ENCODE measurements at regions not wholly inside any gene's neighbourhood (a gene's known extent, or its start where the extent isn't known, plus 50 kb on each side); places are given as distances from the start of the nearest gene placed in this dataset.
"Not testable (repeated sequence)": the region's sequence is repeated elsewhere in the genome, so short reads cannot be mapped to it uniquely, and the experiment has no call there.

DNA sequence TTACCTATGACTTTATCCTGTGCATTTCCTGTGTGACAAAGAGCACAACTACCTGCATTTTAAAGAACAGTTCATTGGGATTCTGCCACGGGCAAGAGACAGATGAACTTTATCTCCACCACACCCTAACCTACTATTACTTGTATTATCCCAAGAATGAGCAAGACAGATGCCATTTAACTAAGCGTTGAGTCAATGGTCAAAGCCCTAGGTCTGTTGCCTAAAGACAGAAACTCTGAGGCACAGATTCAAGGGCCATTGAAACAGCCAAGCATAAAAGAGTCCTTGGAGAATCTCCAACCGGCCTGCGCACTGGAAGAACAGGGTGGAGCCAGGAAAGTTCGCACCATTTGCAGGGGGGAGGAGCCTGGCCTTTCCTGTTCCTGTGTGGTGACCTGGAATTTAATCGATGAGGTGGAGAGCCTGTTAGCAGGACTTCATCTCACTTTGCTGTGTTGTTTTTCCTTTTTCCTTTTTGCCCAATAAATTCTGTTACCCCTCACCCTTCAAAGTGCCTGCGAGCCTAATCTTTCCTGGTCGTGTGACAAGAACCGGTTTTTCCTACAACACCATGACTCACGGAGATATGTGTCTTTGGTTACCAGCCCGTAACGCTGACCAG is 146.4 kb upstream of the DIAPH2 start:
- Mint-ChIP-seq H3K9me3 (ENCODE audit: unreplicated experiment) (no peaks in the 10 kb centered on the region), H3K36me3 (ENCODE audit: insufficient read depth, unreplicated experiment) (no peaks in the 10 kb centered on the region), H3K27ac (ENCODE audit: low read depth, unreplicated experiment) (no peak overlapping the region), H3K4me3 (ENCODE audit: unreplicated experiment) (no peak overlapping the region), H3K27me3 (ENCODE audit: insufficient read depth, unreplicated experiment) (peaks cover 39% of the 10 kb centered on the region), H3K4me1 (ENCODE audit: insufficient read depth, unreplicated experiment) (no peaks in the 10 kb centered on the region)
- POLR2A ChIA-PET = no interaction called here
- intact Hi-C loops (cut with micrococcal nuclease) = no loop called here
- no peak for TF ChIP-seq CTCF (IDR thresholded peaks at IDR 0.05; ENCODE audit: unreplicated experiment)
- DNase-seq (ENCODE audit: unreplicated experiment) = no peak
- CTCF ChIA-PET = interaction anchor here (0.6 kb wide), 2 partner anchors 21 to 26 kb away, joined by 3 to 6 read pairs; no protein-coding TSS in a partner anchor
- BruUV-seq (replicated peaks) = no TSS peak

DNA sequence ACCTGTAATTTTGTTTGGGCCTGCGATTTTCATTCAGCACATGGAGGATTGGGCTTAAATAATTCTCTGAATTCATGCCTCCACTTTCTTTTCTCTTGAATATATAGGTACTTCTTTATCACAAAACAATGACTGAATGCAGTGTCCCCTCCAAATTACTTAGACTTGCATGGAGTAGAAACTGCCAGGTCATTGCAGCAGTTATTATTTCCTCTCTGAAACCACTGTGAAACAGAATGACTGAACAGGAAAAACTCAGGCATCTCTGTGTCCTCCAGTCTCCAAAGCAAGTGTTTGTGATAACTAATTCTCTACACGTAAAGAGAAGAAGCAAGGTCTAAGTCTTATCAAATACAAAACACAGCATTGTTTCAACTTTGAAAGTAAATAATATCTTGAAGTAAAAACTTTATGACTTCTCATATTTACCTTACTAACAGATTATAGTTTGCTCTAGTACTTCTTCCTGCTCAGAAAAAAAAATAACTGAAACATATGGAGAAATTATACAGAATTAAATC is 144.5 kb upstream of the DIAPH2 start:
- Mint-ChIP-seq H3K4me3 (ENCODE audit: unreplicated experiment) (no peak overlapping the region), H3K27me3 (ENCODE audit: insufficient read depth, unreplicated experiment) (peaks cover 52% of the 10 kb centered on the region), H3K36me3 (ENCODE audit: insufficient read depth, unreplicated experiment) (no peaks in the 10 kb centered on the region), H3K9me3 (ENCODE audit: unreplicated experiment) (no peaks in the 10 kb centered on the region), H3K27ac (ENCODE audit: low read depth, unreplicated experiment) (no peak overlapping the region), H3K4me1 (ENCODE audit: insufficient read depth, unreplicated experiment) (no peaks in the 10 kb centered on the region)
- intact Hi-C loops (cut with micrococcal nuclease) = no loop called here
- POLR2A ChIA-PET = no interaction called here
- CTCF ChIA-PET = no interaction called here
- no peak for DNase-seq (ENCODE audit: unreplicated experiment)
- no TSS peak for BruUV-seq (replicated peaks)
- TF ChIP-seq CTCF (IDR thresholded peaks at IDR 0.05; ENCODE audit: unreplicated experiment) = no peak

DNA sequence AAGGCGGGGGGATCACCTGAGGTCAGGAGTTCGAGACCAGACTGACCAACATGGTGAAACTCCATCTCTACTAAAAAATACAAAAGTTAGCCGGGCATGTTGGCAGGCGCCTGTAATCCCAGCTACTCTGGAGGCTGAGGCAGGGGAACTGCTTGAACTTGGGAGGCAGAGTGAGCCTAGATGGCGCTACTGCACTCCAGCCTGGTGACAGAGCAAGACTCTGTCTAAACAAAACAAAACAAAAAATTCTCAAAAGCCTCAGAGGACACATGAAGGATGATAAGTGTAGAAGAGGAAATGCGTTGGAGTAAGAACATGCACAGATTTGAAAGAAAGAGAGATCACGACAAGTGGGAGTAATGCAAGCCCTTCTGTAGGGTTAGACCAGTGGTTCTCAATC is 138.4 kb upstream of the DIAPH2 start:
- H3K4me3 Mint-ChIP-seq (ENCODE audit: unreplicated experiment); H3K27ac Mint-ChIP-seq (ENCODE audit: low read depth, unreplicated experiment); CTCF ChIA-PET; H3K4me1 Mint-ChIP-seq (ENCODE audit: insufficient read depth, unreplicated experiment); intact Hi-C loops (cut with micrococcal nuclease); H3K9me3 Mint-ChIP-seq (ENCODE audit: unreplicated experiment); DNase-seq (ENCODE audit: unreplicated experiment); POLR2A ChIA-PET; BruUV-seq (replicated peaks); H3K36me3 Mint-ChIP-seq (ENCODE audit: insufficient read depth, unreplicated experiment): not testable (repeated sequence)
- peaks cover 47% of the 10 kb centered on the region for H3K27me3 Mint-ChIP-seq (ENCODE audit: insufficient read depth, unreplicated experiment)

DNA sequence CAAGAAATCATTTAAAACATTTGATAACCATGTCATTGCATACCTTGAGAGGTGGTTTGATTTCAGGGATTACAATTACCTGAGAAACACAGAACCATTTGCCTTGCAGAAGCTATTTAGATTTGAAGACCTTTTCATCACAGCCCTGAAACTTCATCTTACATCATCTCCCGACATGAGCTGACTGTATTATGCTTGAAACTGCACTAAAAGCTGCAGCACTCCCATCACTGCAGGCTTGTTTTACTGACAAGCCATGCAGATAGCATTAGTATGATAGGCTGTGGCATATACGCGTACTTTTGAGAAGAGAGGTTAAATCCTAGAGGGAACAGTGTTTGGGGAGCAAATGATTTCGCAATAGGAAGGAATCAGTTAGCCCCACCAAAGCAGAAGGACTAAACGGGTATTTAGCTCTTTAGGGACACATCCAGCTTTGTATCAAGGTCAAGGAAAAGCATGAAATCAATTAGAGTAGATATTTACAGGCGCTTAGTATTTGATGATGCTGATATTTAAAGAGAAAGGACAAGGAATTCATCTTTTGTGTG is 133.2 kb upstream of the DIAPH2 start:
- intact Hi-C loops (cut with micrococcal nuclease) = no loop called here
- H3K27ac Mint-ChIP-seq (ENCODE audit: low read depth, unreplicated experiment) = no peak overlapping the region
- H3K9me3 Mint-ChIP-seq (ENCODE audit: unreplicated experiment) = no peaks in the 10 kb centered on the region
- H3K36me3 Mint-ChIP-seq (ENCODE audit: insufficient read depth, unreplicated experiment) = no peaks in the 10 kb centered on the region
- CTCF ChIA-PET = interaction anchor here (1.3 kb wide), 1 partner anchor 40 kb away, joined by 3 read pairs; no protein-coding TSS in a partner anchor
- DNase-seq (ENCODE audit: unreplicated experiment) = no peak
- POLR2A ChIA-PET = interaction anchor here (0.6 kb wide), 1 partner anchor 20 kb away, joined by 3 read pairs; no protein-coding TSS in a partner anchor
- peaks cover 33% of the 10 kb centered on the region for H3K27me3 Mint-ChIP-seq (ENCODE audit: insufficient read depth, unreplicated experiment)
- H3K4me3 Mint-ChIP-seq (ENCODE audit: unreplicated experiment) = no peak overlapping the region
- TF ChIP-seq CTCF (IDR thresholded peaks at IDR 0.05; ENCODE audit: unreplicated experiment) = no peak
- H3K4me1 Mint-ChIP-seq (ENCODE audit: insufficient read depth, unreplicated experiment) = no peaks in the 10 kb centered on the region
- no TSS peak for BruUV-seq (replicated peaks)

Measured in MCF 10A (cell line).